ENCODE measurements at regions not wholly inside any gene's neighbourhood (a gene's known extent, or its start where the extent isn't known, plus 50 kb on each side); places are given as distances from the start of the nearest gene placed in this dataset.
"Not testable (repeated sequence)": the region's sequence is repeated elsewhere in the genome, so short reads cannot be mapped to it uniquely, and the experiment has no call there.

DNA sequence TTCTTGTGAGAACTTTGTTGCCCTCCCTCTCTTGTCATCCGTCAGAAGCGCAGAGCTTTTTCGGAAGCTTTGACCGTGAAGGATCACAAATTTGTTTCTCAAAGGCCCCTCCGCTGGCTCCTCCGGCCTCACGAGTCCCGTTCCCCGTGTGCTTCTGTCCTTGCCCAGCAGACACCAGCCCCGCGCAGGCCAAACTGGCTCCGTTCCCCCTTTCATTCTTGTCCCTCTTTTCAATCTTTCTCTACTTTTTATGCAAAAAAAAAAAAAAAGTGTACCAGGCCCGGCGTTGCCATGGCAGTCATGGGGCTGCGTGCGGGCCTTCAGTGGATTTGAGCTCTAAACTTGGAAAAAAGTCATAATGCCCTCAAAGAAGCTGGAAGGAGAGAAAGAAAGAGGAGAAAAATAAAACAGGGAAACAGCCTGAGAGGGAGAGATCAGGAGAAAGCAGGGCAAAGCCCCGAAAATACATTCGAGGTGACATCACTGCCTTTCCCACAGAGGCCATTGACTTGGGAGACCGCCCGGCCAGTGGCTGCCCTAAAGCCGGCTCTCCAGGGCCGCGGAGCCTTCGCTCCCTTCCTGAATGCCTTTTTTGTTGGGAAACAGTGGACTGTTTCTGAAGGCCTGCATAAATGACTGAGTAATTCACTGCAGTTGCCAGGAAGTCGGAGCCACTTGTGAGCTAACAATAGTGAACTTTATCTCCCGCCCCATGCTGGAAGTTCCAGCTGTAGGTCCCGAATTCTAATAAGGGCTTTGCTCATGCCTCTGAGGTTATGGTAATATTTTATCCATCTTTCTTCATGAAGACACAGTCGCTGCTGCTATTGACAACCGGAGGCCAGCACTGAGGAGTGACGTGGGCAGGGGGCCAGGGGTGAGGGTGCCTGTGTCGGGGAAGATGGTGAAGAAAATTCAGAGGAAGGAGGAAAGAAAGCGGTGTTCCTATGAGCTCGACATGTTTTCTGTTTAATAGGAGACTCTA, 670.9 kb downstream of the QKI start:
- ATAC-seq (replicated peaks in 6 of 8), result peak; percentile 63 to 98 (median 91)
- H3K27ac ChIP-seq, result peak overlapping the region; percentile 80 to 91

DNA sequence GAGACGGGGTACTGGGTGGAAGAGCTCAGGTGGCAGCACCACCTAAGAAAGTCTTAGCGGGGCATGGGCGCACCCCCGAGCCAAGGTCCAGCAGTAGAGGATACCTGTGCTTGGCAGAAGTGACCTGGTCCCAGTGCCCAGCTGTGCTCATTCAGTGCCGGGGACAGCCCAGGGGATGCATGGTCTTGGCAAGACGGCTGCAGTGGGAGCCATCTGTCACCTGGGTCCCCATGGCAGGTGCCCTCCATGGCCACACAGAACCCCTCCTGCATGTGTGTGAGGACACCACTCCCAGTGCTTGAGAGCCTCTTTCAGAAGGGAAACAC, 664.7 kb downstream of the QKI start:
- in situ Hi-C loops (cut with MboI; ENCODE audit: low pct_unique_long_range_greater_than_20kb in 2 of 9, low sequenced_read_pairs in 9 of 9, unreplicated experiment in 9 of 9), result no loop called here
- 80 to 100% methylated on average over 1 to 2 of the region's 6 CpGs; no CpG with 5 or more reads in 8 of the 10 experiments for WGBS, 10 experiments
- Histone ChIP-seq H3K4me1 (replicated peaks in 1 of 2) (peaks cover 21 to 24% of the 10 kb centered on the region in 2 donors), H3K27ac (no peak overlapping the region), H3K4me3 (no peak overlapping the region)
- no peak for ATAC-seq (replicated peaks in 6 of 8)

More for the DNA sequence above, 670.9 kb downstream of the QKI start:
- WGBS, 10 experiments, result 0 to 79% (median 36%) methylated on average over 2 to 31 of the region's 33 CpGs
- Histone ChIP-seq H3K4me3 (peak overlapping the region in 2 of 5 donors; percentile 12 to 20), H3K4me1 (replicated peaks in 1 of 2) (peaks cover 34 to 41% of the 10 kb centered on the region in 2 donors)
- in situ Hi-C loops (cut with MboI; ENCODE audit: low pct_unique_long_range_greater_than_20kb in 2 of 9, low sequenced_read_pairs in 9 of 9, unreplicated experiment in 9 of 9), result no loop called here

DNA sequence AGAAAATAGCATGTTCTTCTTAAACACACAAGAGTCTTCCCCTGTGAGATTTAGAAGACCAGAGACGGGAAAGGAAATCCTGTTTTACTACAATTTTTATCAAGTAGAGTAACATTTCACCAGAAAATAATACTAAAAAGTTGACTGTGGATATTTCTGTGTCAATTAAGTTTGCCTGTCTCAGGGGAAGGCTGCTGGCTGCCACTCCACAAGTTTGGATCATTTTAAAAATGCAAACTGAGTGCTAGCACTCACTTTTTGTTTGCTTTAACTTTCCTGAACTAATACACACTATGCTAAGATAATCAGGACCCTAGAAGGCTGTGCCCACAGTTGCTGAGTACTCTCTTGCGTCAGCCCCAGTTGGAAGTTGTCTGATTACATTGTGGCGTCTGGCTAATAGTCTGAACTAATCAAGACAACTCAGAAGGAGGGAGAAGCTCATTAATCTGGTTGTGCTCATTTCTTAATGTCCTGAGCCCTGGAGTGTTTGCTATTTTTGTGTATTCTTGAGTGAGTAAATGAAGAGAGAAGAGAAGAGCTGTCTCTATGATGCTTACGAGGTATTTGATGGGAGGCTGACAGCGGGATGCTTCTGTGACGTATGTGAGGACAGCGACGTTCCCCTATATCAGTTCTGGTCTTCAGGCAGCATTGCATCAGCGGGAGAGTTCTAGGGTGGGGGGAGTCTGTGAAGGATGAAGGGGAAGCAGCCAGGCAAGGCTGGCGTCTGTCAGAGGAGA, 664.2 kb downstream of the QKI start:
- peaks cover 16 to 19% of the 10 kb centered on the region in 2 donors for H3K4me1 ChIP-seq (replicated peaks in 1 of 2)
- 45 to 100% (median 88%) methylated on average over 3 to 9 of the region's 10 CpGs; no CpG with 5 or more reads in 2 of the 10 experiments for WGBS, 10 experiments
- in situ Hi-C loops (cut with MboI; ENCODE audit: low pct_unique_long_range_greater_than_20kb in 2 of 9, low sequenced_read_pairs in 9 of 9, unreplicated experiment in 9 of 9), result no loop called here
- no peak overlapping the region for H3K27ac ChIP-seq
- ATAC-seq (replicated peaks in 6 of 8), result peak in 2 of 8 experiments; percentile 66 to 67
- H3K4me3 ChIP-seq, result no peak overlapping the region

GRCh38 chr6:164076818-164077532, 662.5 kb downstream of the QKI start:
- ATAC-seq (replicated peaks in 6 of 8); in situ Hi-C loops (cut with MboI; ENCODE audit: low pct_unique_long_range_greater_than_20kb in 2 of 9, low sequenced_read_pairs in 9 of 9, unreplicated experiment in 9 of 9); H3K4me3 ChIP-seq; H3K27ac ChIP-seq: not testable (repeated sequence)
- WGBS, 10 experiments, result 60 to 100% (median 69%) methylated on average over 1 to 3 of the region's 3 CpGs; no CpG with 5 or more reads in 3 of the 10 experiments
- H3K4me1 ChIP-seq (replicated peaks in 1 of 2), result peaks cover 12 to 17% of the 10 kb centered on the region in 2 donors

DNA sequence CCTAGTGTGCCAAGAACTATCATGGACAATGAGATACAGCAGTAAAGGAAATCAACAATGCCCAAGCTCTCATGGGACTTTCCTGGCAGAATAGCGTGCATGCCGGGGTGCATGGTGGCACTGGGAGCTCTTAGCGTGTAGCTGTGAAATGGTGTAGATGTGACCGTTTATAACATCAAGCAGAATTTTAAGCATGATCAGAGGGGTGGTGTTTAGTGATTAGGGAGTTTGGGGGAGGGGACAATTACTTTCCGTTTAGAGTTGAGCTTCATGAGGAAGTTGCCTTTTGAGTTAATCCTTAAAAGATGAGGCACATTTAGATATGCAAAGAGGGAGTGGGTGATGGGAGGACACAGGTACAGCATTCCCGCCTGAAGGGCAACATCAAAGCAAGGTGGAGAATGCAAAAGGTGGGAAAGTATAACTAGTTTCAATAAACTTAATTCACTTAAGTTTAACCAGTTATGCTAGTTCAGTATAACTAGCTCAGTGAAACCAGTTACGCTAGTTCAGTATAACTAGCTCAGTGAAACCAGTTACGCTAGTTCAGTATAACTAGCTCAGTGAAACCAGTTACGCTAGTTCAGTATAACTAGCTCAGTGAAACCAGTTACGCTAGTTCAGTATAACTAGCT, 661.6 kb downstream of the QKI start:
- Histone ChIP-seq H3K4me3 (no peak overlapping the region), H3K27ac (no peak overlapping the region), H3K4me1 (replicated peaks in 1 of 2) (peaks cover 8 to 17% of the 10 kb centered on the region in 2 donors)
- 56 to 100% (median 94%) methylated on average over 1 to 6 of the region's 10 CpGs; no CpG with 5 or more reads in 2 of the 10 experiments for WGBS, 10 experiments
- ATAC-seq (replicated peaks in 6 of 8), result no peak
- in situ Hi-C loops (cut with MboI; ENCODE audit: low pct_unique_long_range_greater_than_20kb in 2 of 9, low sequenced_read_pairs in 9 of 9, unreplicated experiment in 9 of 9), result no loop called here

- WGBS, 10 experiments, result 0 to 94% (median 68%) methylated on average over 2 of the region's 2 CpGs; no CpG with 5 or more reads in 2 of the 10 experiments
- Histone ChIP-seq H3K27ac (no peak overlapping the region), H3K4me1 (replicated peaks in 1 of 2) (peaks cover 2 to 25% of the 10 kb centered on the region in 2 donors), H3K4me3 (no peak overlapping the region)
- ATAC-seq (replicated peaks in 6 of 8), result no peak
- in situ Hi-C loops (cut with MboI; ENCODE audit: low pct_unique_long_range_greater_than_20kb in 2 of 9, low sequenced_read_pairs in 9 of 9, unreplicated experiment in 9 of 9), result no loop called here
These were observed 657.7 kb downstream of the QKI start for GRCh38 chr6:164072240-164072666.

GRCh38 chr6:164069350-164069990, 655.0 kb downstream of the QKI start:
- in situ Hi-C loops (cut with MboI; ENCODE audit: low pct_unique_long_range_greater_than_20kb in 2 of 9, low sequenced_read_pairs in 9 of 9, unreplicated experiment in 9 of 9), result no loop called here
- H3K4me3 ChIP-seq, result no peak overlapping the region
- H3K27ac ChIP-seq, result no peak overlapping the region
- 37 to 90% (median 69%) methylated on average over 1 to 11 of the region's 11 CpGs; no CpG with 5 or more reads in 1 of the 10 experiments for whole genome bisulfite sequencing, 10 experiments
- ATAC-seq (replicated peaks in 6 of 8), result peak in 5 of 8 experiments; percentile 90 to 99 (median 96)
- peaks cover 5 to 22% of the 10 kb centered on the region in 2 donors for H3K4me1 ChIP-seq (replicated peaks in 1 of 2)

DNA sequence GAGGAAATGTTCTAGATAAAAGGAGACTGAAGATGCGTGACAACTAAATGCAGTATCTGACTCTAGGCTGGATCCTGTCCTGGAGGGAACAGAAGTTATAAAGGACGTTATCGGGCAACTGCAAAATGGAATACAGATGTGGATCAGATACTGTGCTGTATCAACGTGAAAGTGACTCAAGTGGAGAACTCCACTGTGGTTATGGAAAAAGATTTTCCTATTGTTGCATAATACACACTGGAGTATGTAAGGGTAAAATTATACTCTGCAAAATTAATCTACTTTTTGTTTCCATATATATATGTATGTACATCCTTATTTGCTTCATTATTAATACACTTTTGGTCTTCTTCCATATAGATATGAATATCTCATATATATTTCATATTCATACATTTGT, 654.0 kb downstream of the QKI start:
- no peak overlapping the region for H3K4me3 ChIP-seq
- peaks cover 5 to 22% of the 10 kb centered on the region in 2 donors for H3K4me1 ChIP-seq (replicated peaks in 1 of 2)
- in situ Hi-C loops (cut with MboI; ENCODE audit: low pct_unique_long_range_greater_than_20kb in 2 of 9, low sequenced_read_pairs in 9 of 9, unreplicated experiment in 9 of 9), result no loop called here
- WGBS, 10 experiments, result 17 to 100% (median 93%) methylated on average over 1 to 4 of the region's 4 CpGs; no CpG with 5 or more reads in 1 of the 10 experiments
- ATAC-seq (replicated peaks in 6 of 8), result no peak
- H3K27ac ChIP-seq, result no peak overlapping the region

- Histone ChIP-seq H3K4me3 (no peak overlapping the region), H3K27ac (no peak overlapping the region), H3K4me1 (replicated peaks in 1 of 2) (peaks cover 5 to 22% of the 10 kb centered on the region in 2 donors)
- in situ Hi-C loops (cut with MboI; ENCODE audit: low pct_unique_long_range_greater_than_20kb in 2 of 9, low sequenced_read_pairs in 9 of 9, unreplicated experiment in 9 of 9), result no loop called here
- 50 to 100% (median 91%) methylated on average over 3 to 5 of the region's 5 CpGs; no CpG with 5 or more reads in 1 of the 10 experiments for WGBS, 10 experiments
- peak in 1 of 8 experiments; percentile 7 for ATAC-seq (replicated peaks in 6 of 8)
These were observed 652.2 kb downstream of the QKI start for GRCh38 chr6:164066766-164067165.

- WGBS, 10 experiments, result 23 to 91% (median 72%) methylated on average over 3 to 6 of the region's 6 CpGs
- peaks cover 5 to 22% of the 10 kb centered on the region in 2 donors for H3K4me1 ChIP-seq (replicated peaks in 1 of 2)
- in situ Hi-C loops (cut with MboI; ENCODE audit: low pct_unique_long_range_greater_than_20kb in 2 of 9, low sequenced_read_pairs in 9 of 9, unreplicated experiment in 9 of 9), result no loop called here
- H3K27ac ChIP-seq, result no peak overlapping the region
- no peak overlapping the region for H3K4me3 ChIP-seq
- no peak for ATAC-seq (replicated peaks in 6 of 8)
These were observed 651.8 kb downstream of the QKI start for GRCh38 chr6:164066335-164066734.

DNA sequence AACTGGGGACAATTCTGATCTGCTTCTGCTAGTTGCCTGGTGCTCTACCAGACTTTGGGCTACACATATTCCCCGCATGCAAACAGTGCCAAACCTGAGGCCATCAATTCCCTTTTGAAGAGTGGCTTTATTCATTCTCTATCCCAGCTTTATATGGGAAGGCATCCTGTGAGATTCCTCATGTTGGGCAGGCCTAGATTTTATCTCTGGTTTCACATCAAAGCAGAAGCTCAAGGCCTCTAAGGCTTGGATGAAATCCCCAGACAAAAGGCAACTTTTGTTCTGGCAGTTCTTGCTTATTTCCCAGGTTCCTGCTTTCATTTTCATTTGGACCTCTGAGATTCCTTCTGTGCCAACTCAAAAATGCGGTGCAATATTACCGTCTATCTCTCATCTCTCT, 648.8 kb downstream of the QKI start:
- Histone ChIP-seq H3K4me3 (no peak overlapping the region), H3K4me1 (replicated peaks in 1 of 2) (peaks cover 5 to 17% of the 10 kb centered on the region in 2 donors), H3K27ac (no peak overlapping the region)
- WGBS, 10 experiments, result 17 to 94% (median 81%) methylated on average over 1 to 3 of the region's 3 CpGs; no CpG with 5 or more reads in 1 of the 10 experiments
- no peak for ATAC-seq (replicated peaks in 6 of 8)
- in situ Hi-C loops (cut with MboI; ENCODE audit: low pct_unique_long_range_greater_than_20kb in 2 of 9, low sequenced_read_pairs in 9 of 9, unreplicated experiment in 9 of 9), result no loop called here

DNA sequence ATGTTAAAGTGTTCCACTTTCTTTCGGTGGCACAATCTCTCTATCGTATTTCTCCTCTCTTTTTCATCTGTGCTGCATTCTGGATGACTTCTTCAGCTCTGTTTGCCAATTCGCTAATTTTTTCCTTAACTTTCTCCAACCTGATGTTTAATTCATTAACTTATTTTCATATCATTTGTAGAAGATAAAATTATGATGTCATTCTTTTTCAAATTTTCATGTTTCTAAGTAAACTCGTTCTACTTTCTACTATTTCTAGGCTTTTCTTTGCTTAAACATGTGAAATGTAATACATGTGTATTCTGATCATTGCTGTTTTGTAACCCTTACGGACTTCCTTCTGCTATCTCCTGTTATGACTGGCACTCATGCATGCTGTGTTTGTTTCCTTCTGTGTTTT, 648.4 kb downstream of the QKI start:
- ATAC-seq (replicated peaks in 6 of 8), result no peak
- in situ Hi-C loops (cut with MboI; ENCODE audit: low pct_unique_long_range_greater_than_20kb in 2 of 9, low sequenced_read_pairs in 9 of 9, unreplicated experiment in 9 of 9), result no loop called here
- Histone ChIP-seq H3K4me1 (replicated peaks in 1 of 2) (peaks cover 5 to 12% of the 10 kb centered on the region in 2 donors), H3K4me3 (no peak overlapping the region), H3K27ac (no peak overlapping the region)
- 9 to 85% (median 73%) methylated on average over 3 to 5 of the region's 5 CpGs for WGBS, 10 experiments
